T-cell (primary cell): ENCODE measurements at regions not wholly inside any gene's neighbourhood (a gene's known extent, or its start where the extent isn't known, plus 50 kb on each side); places are given as distances from the start of the nearest gene placed in this dataset.
A peak's percentile ranks its signal among the peaks of the same experiment; 100 is the strongest.

Experiments
- ATAC-seq, 4 experiments: fragments of 200-7000 bp in 3 of 4; fragments of 150-1000 bp in 1 of 4; cut with Tn5 transposase; replicated peaks in 1 of 4; 1 replicate in 3 of 4; 2 replicates in 1 of 4; pipeline ENCODE4 v1.10.0; 2021; ENCODE audit warnings: moderate library complexity in 3 of 4, mild to moderate bottlenecking in 2 of 4, moderate number of reproducible peaks in 1 of 4
- CTCF ChIA-PET, 2 donors: fragments of 300-600 bp; sonication (Branson Sonifier 250); formaldehyde crosslinking; loops; one replicate each; lab custom pipeline; 2022; ENCODE audit warnings: antibody characterized with exemption in 2 of 2; lab: Charles Lee
- POLR2A ChIA-PET, 2 donors: fragments of 300-600 bp; sonication (Branson Sonifier 250); formaldehyde crosslinking; loops; one replicate each; lab custom pipeline; 2022; ENCODE audit warnings: antibody characterized with exemption in 2 of 2; lab: Charles Lee
- DNase-seq, 35 experiments: peaks; one replicate each; pipeline versions ENCODE4 v3.0.0 to v3.0.0-alpha.2; 2013 to 2023
- H3K27ac ChIP-seq: one replicate; pipeline ENCODE4 v1.5.1; 2013; ENCODE audit warnings: low read length
- H3K27me3 ChIP-seq, 2 experiments: replicated peaks in 1 of 2; 1 replicate in 1 of 2; 2 replicates in 1 of 2; pipeline versions ENCODE4 v1.6.1 to v1.7.0; 2013; ENCODE audit warnings: low read length in 1 of 2, mixed read lengths in 1 of 2; ENCODE audit not compliant: control insufficient read depth in 2 of 2, insufficient read depth in 2 of 2; ENCODE audit errors: extremely low read depth in 1 of 2
- H3K36me3 ChIP-seq, 2 donors: 1 replicate in 1 of 2; 2 replicates in 1 of 2; pipeline versions ENCODE4 v1.6.1 to v1.7.0; 2013; ENCODE audit warnings: low read length in 1 of 2; ENCODE audit not compliant: control insufficient read depth in 2 of 2, insufficient read depth in 1 of 2; ENCODE audit errors: extremely low read depth in 1 of 2
- H3K4me1 ChIP-seq, 2 experiments: 1 replicate in 1 of 2; 2 replicates in 1 of 2; pipeline versions ENCODE4 v1.6.1 to v1.7.0; 2013; ENCODE audit warnings: low read length in 2 of 2, mixed read lengths in 1 of 2; ENCODE audit not compliant: insufficient read depth in 2 of 2, control insufficient read depth in 1 of 2; ENCODE audit errors: extremely low read depth in 1 of 2
- H3K4me3 ChIP-seq, 2 donors: 1 replicate in 1 of 2; 2 replicates in 1 of 2; pipeline versions ENCODE4 v1.5.1 to v1.7.0; 2013; ENCODE audit warnings: mild to moderate bottlenecking in 2 of 2, low read length in 1 of 2, moderate library complexity in 1 of 2; ENCODE audit not compliant: control insufficient read depth in 1 of 2; ENCODE audit errors: extremely low read depth in 1 of 2
- H3K9me3 ChIP-seq: 2 replicates; pipeline ENCODE4 v1.7.0; 2013
- H3K27ac Mint-ChIP-seq, 2 donors: one replicate each; pipeline ENCODE4 v1.8.0; 2020 to 2021; ENCODE audit warnings: mild to moderate bottlenecking in 2 of 2, mixed read lengths in 2 of 2
- H3K27me3 Mint-ChIP-seq, 2 donors: one replicate each; pipeline ENCODE4 v1.8.0; 2021 to 2022; ENCODE audit warnings: mixed read lengths in 2 of 2
- H3K36me3 Mint-ChIP-seq: one replicate; pipeline ENCODE4 v1.8.0; 2021; ENCODE audit warnings: mixed read lengths
- H3K4me1 Mint-ChIP-seq, 3 donors: one replicate each; pipeline ENCODE4 v1.8.0; 2020 to 2022; ENCODE audit warnings: mixed read lengths in 3 of 3, mild to moderate bottlenecking in 1 of 3
- H3K4me3 Mint-ChIP-seq, 3 donors: one replicate each; pipeline ENCODE4 v1.8.0; 2020 to 2022; ENCODE audit warnings: mild to moderate bottlenecking in 3 of 3, mixed read lengths in 3 of 3, moderate library complexity in 3 of 3
- H3K9me3 Mint-ChIP-seq, 3 donors: one replicate each; pipeline ENCODE4 v1.8.0; 2020 to 2022; ENCODE audit warnings: mixed read lengths in 3 of 3
- WGBS: methylation state at CpG from one replicate; pipeline ENCODE4 v1.1.5; 2013; ENCODE audit warnings: missing lambda C conversion rate; ENCODE audit not compliant: insufficient coverage; 5-methylcytosine and 5-hydroxymethylcytosine counted together

- 24% methylated on average over 34 of the region's 36 CpGs for WGBS
- H3K4me1 Mint-ChIP-seq = peaks cover 8 to 16% (median 12%) of the 10 kb centered on the region in 3 donors
- DNase-seq (peak in 1 of 35 experiments; percentile 4), ATAC-seq (peak in 3 of 4 experiments; percentile 13 to 32 (median 23))
- Histone ChIP-seq H3K36me3 (no peaks in the 10 kb centered on the region), H3K27me3 (peaks cover 0 to 27% of the 10 kb centered on the region in 2 experiments), H3K4me3 (peak overlapping the region in 1 of 2 donors; percentile 53), H3K27ac (no peak overlapping the region), H3K4me1 (peaks cover 0 to 14% of the 10 kb centered on the region in 2 experiments), H3K9me3 (no peaks in the 10 kb centered on the region)
- H3K27ac Mint-ChIP-seq = no peak overlapping the region
- no peaks in the 10 kb centered on the region for H3K9me3 Mint-ChIP-seq
- CTCF ChIA-PET = interaction anchor here in 1 of 2 donors (0.6 kb wide), 1 partner anchor 746 kb away, joined by 3 read pairs; no protein-coding TSS in a partner anchor
- POLR2A ChIA-PET = no interaction called here
- peak overlapping the region in 2 of 3 donors; percentile 4 to 56 for H3K4me3 Mint-ChIP-seq
- H3K27me3 Mint-ChIP-seq = peaks cover 24 to 33% of the 10 kb centered on the region in 2 donors
- no peaks in the 10 kb centered on the region for H3K36me3 Mint-ChIP-seq
Measured at GRCh38 chr3:72177075-72178050, 392.4 kb upstream of the PROK2 start.

- no peak overlapping the region for H3K4me3 ChIP-seq
- POLR2A ChIA-PET = no interaction called here
- DNase-seq = peak in 1 of 35 experiments; percentile 15
Measured at GRCh38 chr3:72176537-72177041, 391.6 kb upstream of the PROK2 start.

GRCh38 chr3:72175296-72175858 is 390.4 kb upstream of the PROK2 start:
- Mint-ChIP-seq H3K36me3 (no peaks in the 10 kb centered on the region), H3K4me1 (peaks cover 8 to 16% (median 12%) of the 10 kb centered on the region in 3 donors), H3K4me3 (no peak overlapping the region), H3K9me3 (no peaks in the 10 kb centered on the region), H3K27me3 (peaks cover 23 to 28% of the 10 kb centered on the region in 2 donors), H3K27ac (no peak overlapping the region)
- Histone ChIP-seq H3K27me3 (peaks cover 0 to 27% of the 10 kb centered on the region in 2 experiments), H3K4me1 (peaks cover 0 to 14% of the 10 kb centered on the region in 2 experiments), H3K27ac (no peak overlapping the region), H3K9me3 (no peaks in the 10 kb centered on the region), H3K4me3 (no peak overlapping the region), H3K36me3 (no peaks in the 10 kb centered on the region)
- ChIA-PET POLR2A (no interaction called here), CTCF (no interaction called here)
- ATAC-seq = no peak
- no peak for DNase-seq
- WGBS = 96% methylated on average over 4 of the region's 6 CpGs

More at GRCh38 chr3:72176537-72177041, 391.6 kb upstream of the PROK2 start:
- no peaks in the 10 kb centered on the region for H3K36me3 ChIP-seq
- CTCF ChIA-PET = interaction anchor here in 1 of 2 donors (0.6 kb wide), 1 partner anchor 747 kb away, joined by 3 read pairs; no protein-coding TSS in a partner anchor
- ATAC-seq = no peak
- no peaks in the 10 kb centered on the region for H3K9me3 Mint-ChIP-seq
- 76% methylated on average over 6 of the region's 8 CpGs for WGBS
- peak overlapping the region in 2 of 3 donors; percentile 4 to 56 for H3K4me3 Mint-ChIP-seq
- peaks cover 23 to 29% of the 10 kb centered on the region in 2 donors for H3K27me3 Mint-ChIP-seq
- H3K27ac Mint-ChIP-seq = no peak overlapping the region
- peaks cover 0 to 27% of the 10 kb centered on the region in 2 experiments for H3K27me3 ChIP-seq
- H3K4me1 ChIP-seq = peaks cover 0 to 14% of the 10 kb centered on the region in 2 experiments
- H3K9me3 ChIP-seq = no peaks in the 10 kb centered on the region
- H3K36me3 Mint-ChIP-seq = no peaks in the 10 kb centered on the region
- H3K4me1 Mint-ChIP-seq = peaks cover 8 to 16% (median 12%) of the 10 kb centered on the region in 3 donors
- H3K27ac ChIP-seq = no peak overlapping the region

- H3K27me3 Mint-ChIP-seq = peaks cover 22 to 28% of the 10 kb centered on the region in 2 donors
- H3K9me3 Mint-ChIP-seq = no peaks in the 10 kb centered on the region
- no peaks in the 10 kb centered on the region for H3K9me3 ChIP-seq
- DNase-seq (no peak), ATAC-seq (no peak)
- H3K36me3 Mint-ChIP-seq = no peaks in the 10 kb centered on the region
- H3K4me1 Mint-ChIP-seq = peaks cover 8 to 16% (median 12%) of the 10 kb centered on the region in 3 donors
- H3K4me1 ChIP-seq = peaks cover 0 to 14% of the 10 kb centered on the region in 2 experiments
- no peak overlapping the region for H3K27ac Mint-ChIP-seq
- no peak overlapping the region for H3K4me3 ChIP-seq
- ChIA-PET CTCF (interaction anchor here in 1 of 2 donors (0.5 kb wide), 1 partner anchor 519 kb away, joined by 3 read pairs; no protein-coding TSS in a partner anchor), POLR2A (no interaction called here)
- H3K36me3 ChIP-seq = no peaks in the 10 kb centered on the region
- H3K27ac ChIP-seq = no peak overlapping the region
- peaks cover 0 to 25% of the 10 kb centered on the region in 2 experiments for H3K27me3 ChIP-seq
- H3K4me3 Mint-ChIP-seq = no peak overlapping the region
- 76% methylated on average over 3 of the region's 5 CpGs for WGBS
Measured at GRCh38 chr3:72174890-72175289, 389.9 kb upstream of the PROK2 start.

- no peak overlapping the region for H3K4me3 Mint-ChIP-seq
- H3K27me3 Mint-ChIP-seq = peaks cover 22 to 24% of the 10 kb centered on the region in 2 donors
- peaks cover 0 to 25% of the 10 kb centered on the region in 2 experiments for H3K27me3 ChIP-seq
- no peaks in the 10 kb centered on the region for H3K9me3 Mint-ChIP-seq
- ChIA-PET POLR2A (no interaction called here), CTCF (interaction anchor here in 1 of 2 donors (0.6 kb wide), 1 partner anchor 135 kb away, joined by 3 read pairs; no protein-coding TSS in a partner anchor)
- H3K4me1 Mint-ChIP-seq = peaks cover 8 to 16% (median 12%) of the 10 kb centered on the region in 3 donors
- H3K27ac Mint-ChIP-seq = no peak overlapping the region
- no peak overlapping the region for H3K4me3 ChIP-seq
- 88% methylated on average over 1 of the region's 3 CpGs for WGBS
- DNase-seq (no peak), ATAC-seq (no peak)
- H3K36me3 Mint-ChIP-seq = no peaks in the 10 kb centered on the region
- no peaks in the 10 kb centered on the region for H3K36me3 ChIP-seq
- H3K27ac ChIP-seq = no peak overlapping the region
- no peaks in the 10 kb centered on the region for H3K9me3 ChIP-seq
- peaks cover 0 to 14% of the 10 kb centered on the region in 2 experiments for H3K4me1 ChIP-seq
Measured at GRCh38 chr3:72174040-72174439, 389.1 kb upstream of the PROK2 start.

GRCh38 chr3:72171946-72172345 is 387.0 kb upstream of the PROK2 start:
- H3K4me1 Mint-ChIP-seq = peaks cover 2 to 7% (median 6%) of the 10 kb centered on the region in 3 donors
- WGBS = 84% methylated on average over 10 of the region's 10 CpGs
- no peaks in the 10 kb centered on the region for H3K36me3 Mint-ChIP-seq
- H3K27me3 Mint-ChIP-seq = peaks cover 17 to 20% of the 10 kb centered on the region in 2 donors
- no peak overlapping the region for H3K27ac Mint-ChIP-seq
- H3K4me3 Mint-ChIP-seq = no peak overlapping the region
- Histone ChIP-seq H3K27ac (no peak overlapping the region), H3K4me1 (peaks cover 0 to 3% of the 10 kb centered on the region in 2 experiments), H3K27me3 (peaks cover 0 to 13% of the 10 kb centered on the region in 2 experiments), H3K4me3 (no peak overlapping the region), H3K36me3 (no peaks in the 10 kb centered on the region), H3K9me3 (no peaks in the 10 kb centered on the region)
- no peak for ATAC-seq
- no peak for DNase-seq
- POLR2A ChIA-PET = no interaction called here
- no peaks in the 10 kb centered on the region for H3K9me3 Mint-ChIP-seq
- CTCF ChIA-PET = interaction anchor here in 1 of 2 donors (0.6 kb wide), 1 partner anchor 582 kb away, joined by 4 read pairs; no protein-coding TSS in a partner anchor
